ENCODE measurements at regions not wholly inside any gene's neighbourhood (a gene's known extent, or its start where the extent isn't known, plus 50 kb on each side); places are given as distances from the start of the nearest gene placed in this dataset.

GRCh38 chr15:79523266-79523665, 91.1 kb downstream of the MINAR1 start (continued):
- TF ChIP-seq SRF (IDR thresholded peaks at IDR 0.05; ENCODE audit: low read depth, low read length), result no peak
- no peak for TF ChIP-seq NRF1 (IDR thresholded peaks at IDR 0.05; ENCODE audit: low read depth, low read length)
- no peak for TF ChIP-seq MAX (IDR thresholded peaks at IDR 0.05)
- no peak for TF ChIP-seq CBX5 (IDR thresholded peaks at IDR 0.05; ENCODE audit: low read depth, low read length)

All from H1 (cell line).